ENCODE measurements at regions not wholly inside any gene's neighbourhood (a gene's known extent, or its start where the extent isn't known, plus 50 kb on each side); places are given as distances from the start of the nearest gene placed in this dataset.

- ATAC-seq, result no peak
Measured at GRCh38 chr6:153781306-153781705, 257.7 kb upstream of the OPRM1 start.

GRCh38 chr6:153780011-153780410 lies 259.0 kb upstream of the OPRM1 start:
- no peak for ATAC-seq

- ATAC-seq, result no peak
Measured at GRCh38 chr6:153778216-153778615, 260.8 kb upstream of the OPRM1 start.

- ATAC-seq, result no peak
Measured at GRCh38 chr6:153771577-153771976, 267.5 kb upstream of the OPRM1 start.

- ATAC-seq, result no peak
Measured at GRCh38 chr6:153767127-153767526, 271.9 kb upstream of the OPRM1 start.

- ATAC-seq, result no peak
Measured at GRCh38 chr6:153758516-153758915, 280.5 kb upstream of the OPRM1 start.

- no peak for ATAC-seq
Measured at GRCh38 chr6:153735761-153736160, 303.3 kb upstream of the OPRM1 start.

- ATAC-seq, result no peak
Measured at GRCh38 chr6:153729189-153729588, 309.9 kb upstream of the OPRM1 start.

- ATAC-seq, result no peak
Measured at GRCh38 chr6:153727885-153728284, 311.2 kb upstream of the OPRM1 start.

- ATAC-seq, result no peak
Measured at GRCh38 chr6:153725456-153725855, 313.6 kb upstream of the OPRM1 start.

- no peak for ATAC-seq
Measured at GRCh38 chr6:153720732-153721131, 318.3 kb upstream of the OPRM1 start.

- no peak for ATAC-seq
Measured at GRCh38 chr6:153705429-153705828, 333.6 kb upstream of the OPRM1 start.

GRCh38 chr6:153702671-153703070 lies 336.4 kb upstream of the OPRM1 start:
- no peak for ATAC-seq

- no peak for ATAC-seq
Measured at GRCh38 chr6:153698637-153699036, 340.4 kb upstream of the OPRM1 start.

- ATAC-seq, result no peak
Measured at GRCh38 chr6:153698001-153698400, 341.0 kb upstream of the OPRM1 start.

- ATAC-seq, result no peak
Measured at GRCh38 chr6:153677522-153677921, 361.5 kb upstream of the OPRM1 start.

- no peak for ATAC-seq
Measured at GRCh38 chr6:153673750-153674149, 365.3 kb upstream of the OPRM1 start.

GRCh38 chr6:153673225-153673624 lies 365.8 kb upstream of the OPRM1 start:
- no peak for ATAC-seq

- no peak for ATAC-seq
Measured at GRCh38 chr6:153670403-153671026, 368.5 kb upstream of the OPRM1 start.

- no peak for ATAC-seq
Measured at GRCh38 chr6:153668758-153669157, 370.3 kb upstream of the OPRM1 start.

- no peak for ATAC-seq
Measured at GRCh38 chr6:153662982-153663381, 376.1 kb upstream of the OPRM1 start.

GRCh38 chr6:153645326-153645725 lies 393.7 kb upstream of the OPRM1 start:
- no peak for ATAC-seq

- ATAC-seq, result no peak
Measured at GRCh38 chr6:153644000-153644399, 395.0 kb upstream of the OPRM1 start.

- no peak for ATAC-seq
Measured at GRCh38 chr6:153634416-153634815, 404.6 kb upstream of the OPRM1 start.

- ATAC-seq, result no peak
Measured at GRCh38 chr6:153625089-153625488, 414.0 kb upstream of the OPRM1 start.

Data from activated CD4-positive, CD25-positive, alpha-beta regulatory T cell treated with anti-CD3 and anti-CD28 coated beads, Interleukin-2, amount 50 U/mL, for 24 hours (primary cell).